ENCODE measurements at regions not wholly inside any gene's neighbourhood (a gene's known extent, or its start where the extent isn't known, plus 50 kb on each side); places are given as distances from the start of the nearest gene placed in this dataset.
"Not testable (repeated sequence)": the region's sequence is repeated elsewhere in the genome, so short reads cannot be mapped to it uniquely, and the experiment has no call there.

DNA sequence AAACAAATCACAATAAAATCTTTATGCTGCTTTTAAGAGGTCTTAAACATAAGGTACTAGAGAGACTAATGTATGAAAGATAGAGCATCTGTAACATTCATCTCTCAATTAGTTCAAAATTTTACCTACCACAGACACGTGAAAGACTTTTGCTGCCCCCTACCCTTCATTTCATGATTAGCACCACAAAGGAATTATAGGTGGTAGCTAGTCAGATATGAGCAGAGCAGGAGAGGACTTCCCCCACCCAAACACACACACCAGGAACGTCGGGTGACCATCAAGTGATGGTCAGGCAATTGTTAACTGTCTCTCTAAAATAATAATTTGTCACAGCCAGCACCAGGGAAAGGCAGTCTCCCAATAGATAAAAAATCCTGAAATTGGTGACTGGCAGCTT lies 1531.7 kb upstream of the SPRY2 start:
- no peak for TF ChIP-seq GATAD2B (conservative IDR thresholded peaks at IDR 0.05; ENCODE audit: low read depth)
- TF ChIP-seq, protein P1, sequence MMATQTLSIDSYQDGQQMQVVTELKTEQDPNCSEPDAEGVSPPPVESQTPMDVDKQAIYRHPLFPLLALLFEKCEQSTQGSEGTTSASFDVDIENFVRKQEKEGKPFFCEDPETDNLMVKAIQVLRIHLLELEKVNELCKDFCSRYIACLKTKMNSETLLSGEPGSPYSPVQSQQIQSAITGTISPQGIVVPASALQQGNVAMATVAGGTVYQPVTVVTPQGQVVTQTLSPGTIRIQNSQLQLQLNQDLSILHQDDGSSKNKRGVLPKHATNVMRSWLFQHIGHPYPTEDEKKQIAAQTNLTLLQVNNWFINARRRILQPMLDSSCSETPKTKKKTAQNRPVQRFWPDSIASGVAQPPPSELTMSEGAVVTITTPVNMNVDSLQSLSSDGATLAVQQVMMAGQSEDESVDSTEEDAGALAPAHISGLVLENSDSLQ (IDR thresholded peaks at IDR 0.05), result no peak
- TF ChIP-seq RAD21 (IDR thresholded peaks at IDR 0.05; ENCODE audit: insufficient read depth, low read depth, low read length), result peak; percentile 25; the same call in 1 of the 2 replicates
- peak; percentile 29; the same call in 1 of the 2 replicates for TF ChIP-seq SMC3 (IDR thresholded peaks at IDR 0.05; ENCODE audit: borderline replicate concordance, low read length)
- TF ChIP-seq, protein P2, sequence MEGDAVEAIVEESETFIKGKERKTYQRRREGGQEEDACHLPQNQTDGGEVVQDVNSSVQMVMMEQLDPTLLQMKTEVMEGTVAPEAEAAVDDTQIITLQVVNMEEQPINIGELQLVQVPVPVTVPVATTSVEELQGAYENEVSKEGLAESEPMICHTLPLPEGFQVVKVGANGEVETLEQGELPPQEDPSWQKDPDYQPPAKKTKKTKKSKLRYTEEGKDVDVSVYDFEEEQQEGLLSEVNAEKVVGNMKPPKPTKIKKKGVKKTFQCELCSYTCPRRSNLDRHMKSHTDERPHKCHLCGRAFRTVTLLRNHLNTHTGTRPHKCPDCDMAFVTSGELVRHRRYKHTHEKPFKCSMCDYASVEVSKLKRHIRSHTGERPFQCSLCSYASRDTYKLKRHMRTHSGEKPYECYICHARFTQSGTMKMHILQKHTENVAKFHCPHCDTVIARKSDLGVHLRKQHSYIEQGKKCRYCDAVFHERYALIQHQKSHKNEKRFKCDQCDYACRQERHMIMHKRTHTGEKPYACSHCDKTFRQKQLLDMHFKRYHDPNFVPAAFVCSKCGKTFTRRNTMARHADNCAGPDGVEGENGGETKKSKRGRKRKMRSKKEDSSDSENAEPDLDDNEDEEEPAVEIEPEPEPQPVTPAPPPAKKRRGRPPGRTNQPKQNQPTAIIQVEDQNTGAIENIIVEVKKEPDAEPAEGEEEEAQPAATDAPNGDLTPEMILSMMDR (IDR thresholded peaks at IDR 0.05 in 2 of 3, conservative IDR thresholded peaks at IDR 0.05 in 1 of 3; ENCODE audit: control insufficient read depth in 2 of 3, extremely low read depth in 1 of 3, insufficient read depth in 1 of 3, low read depth in 3 of 3, low read length in 3 of 3), result peak in 2 of 3 experiments; percentile 29 to 48; a peak in 4 of 6 replicates
- TF ChIP-seq, protein P3, sequence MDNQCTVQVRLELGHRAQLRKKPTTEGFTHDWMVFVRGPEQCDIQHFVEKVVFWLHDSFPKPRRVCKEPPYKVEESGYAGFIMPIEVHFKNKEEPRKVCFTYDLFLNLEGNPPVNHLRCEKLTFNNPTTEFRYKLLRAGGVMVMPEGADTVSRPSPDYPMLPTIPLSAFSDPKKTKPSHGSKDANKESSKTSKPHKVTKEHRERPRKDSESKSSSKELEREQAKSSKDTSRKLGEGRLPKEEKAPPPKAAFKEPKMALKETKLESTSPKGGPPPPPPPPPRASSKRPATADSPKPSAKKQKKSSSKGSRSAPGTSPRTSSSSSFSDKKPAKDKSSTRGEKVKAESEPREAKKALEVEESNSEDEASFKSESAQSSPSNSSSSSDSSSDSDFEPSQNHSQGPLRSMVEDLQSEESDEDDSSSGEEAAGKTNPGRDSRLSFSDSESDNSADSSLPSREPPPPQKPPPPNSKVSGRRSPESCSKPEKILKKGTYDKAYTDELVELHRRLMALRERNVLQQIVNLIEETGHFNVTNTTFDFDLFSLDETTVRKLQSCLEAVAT (IDR thresholded peaks at IDR 0.05), result no peak
- H2AFZ ChIP-seq (ENCODE audit: control insufficient read depth, low read depth, low read length), result no peak overlapping the region
- intact Hi-C loops (cut with micrococcal nuclease; ENCODE audit: unreplicated experiment), result loop anchor here (1.0 to 10.0 kb wide), 3 partner anchors 232 to 700 kb away; no protein-coding TSS in a partner anchor
- peak; percentile 85 for ATAC-seq
- no peaks in the 10 kb centered on the region for H3K79me2 ChIP-seq (ENCODE audit: control insufficient read depth, insufficient read depth, low read length)
- no peak overlapping the region for H3K4me3 ChIP-seq
- no peaks in the 10 kb centered on the region for H4K20me1 ChIP-seq (ENCODE audit: control insufficient read depth, insufficient read depth)
- RAD21 ChIA-PET (ENCODE audit: unreplicated experiment), result interaction anchor here (0.6 to 2.8 kb wide), 11 partner anchors 57 to 704 kb away, joined by 3 to 22 read pairs (median 4); no protein-coding TSS in a partner anchor
- no peaks in the 10 kb centered on the region for H3K36me3 ChIP-seq (ENCODE audit: control insufficient read depth in 2 of 2, insufficient read depth in 2 of 2, low read length in 1 of 2)
- FAIRE-seq, result no peak
- H3K4me1 ChIP-seq (ENCODE audit: control insufficient read depth, insufficient read depth, low read length), result no peaks in the 10 kb centered on the region
- no peak overlapping the region for H3K27ac ChIP-seq (ENCODE audit: control insufficient read depth, insufficient read depth)
- DNase-seq (ENCODE audit: low read depth, low spot score), result no peak
- H3K9me3 ChIP-seq (replicated peaks; ENCODE audit: control insufficient read depth, insufficient read depth, low read length), result no peaks in the 10 kb centered on the region
- H3K27me3 ChIP-seq (replicated peaks in 1 of 2; ENCODE audit: control insufficient read depth in 2 of 2, insufficient read depth in 2 of 2, low read length in 1 of 2), result no peaks in the 10 kb centered on the region
- CTCF ChIA-PET, result interaction anchor here (0.7 to 1.5 kb wide), 18 partner anchors 8 to 811 kb away, joined by 3 to 26 read pairs (median 4); no protein-coding TSS in a partner anchor
- SMC1A ChIA-PET (ENCODE audit: uncharacterized antibody, unreplicated experiment), result interaction anchor here (0.6 to 1.6 kb wide), 10 partner anchors 11 to 847 kb away, joined by 3 to 17 read pairs (median 4); no protein-coding TSS in a partner anchor
- in situ Hi-C loops (cut with MboI), result no loop called here
- H3K9ac ChIP-seq (ENCODE audit: control insufficient read depth, insufficient read depth, low read length), result no peak overlapping the region
- WGBS (ENCODE audit: insufficient coverage, insufficient replicate concordance, low lambda C conversion rate, missing lambda C conversion rate), result 0% methylated on average over 3 of the region's 3 CpGs
- POLR2A ChIA-PET, result no interaction called here
- H3K4me2 ChIP-seq (ENCODE audit: control insufficient read depth, insufficient read depth), result no peak overlapping the region
- no TSS peak for BruUV-seq (replicated peaks)

DNA sequence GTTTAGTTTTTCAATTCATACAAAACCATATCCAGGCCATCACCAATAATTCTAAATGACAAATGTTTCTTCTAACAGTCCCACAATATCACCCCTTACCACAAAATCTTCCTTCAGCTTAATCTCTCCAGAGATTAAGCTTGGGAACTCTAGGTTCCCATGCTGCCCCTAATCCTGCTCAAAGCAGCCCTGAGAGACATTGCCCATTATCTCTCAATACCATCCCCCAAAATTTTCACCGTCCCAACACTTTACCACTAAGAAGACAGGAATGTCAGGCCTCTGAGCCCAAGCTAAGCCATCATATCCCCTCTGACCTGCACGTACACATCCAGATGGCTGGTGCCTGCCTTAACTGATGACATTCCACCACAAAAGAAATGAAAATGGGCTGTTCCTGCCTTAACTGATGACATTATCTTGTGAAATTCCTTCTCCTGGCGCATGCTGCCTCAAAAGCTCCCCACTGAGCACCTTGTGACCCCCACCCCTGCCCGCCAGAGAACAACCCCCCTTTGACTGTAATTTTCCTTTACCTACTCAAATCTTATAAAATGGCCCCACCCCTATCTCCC lies 1530.9 kb upstream of the SPRY2 start:
- FAIRE-seq; in situ Hi-C loops (cut with MboI); H3K36me3 ChIP-seq (ENCODE audit: control insufficient read depth in 2 of 2, insufficient read depth in 2 of 2, low read length in 1 of 2); H3K4me3 ChIP-seq; POLR2A ChIA-PET; H4K20me1 ChIP-seq (ENCODE audit: control insufficient read depth, insufficient read depth); H3K9ac ChIP-seq (ENCODE audit: control insufficient read depth, insufficient read depth, low read length); H3K27ac ChIP-seq (ENCODE audit: control insufficient read depth, insufficient read depth); H3K4me2 ChIP-seq (ENCODE audit: control insufficient read depth, insufficient read depth); ATAC-seq; DNase-seq (ENCODE audit: low read depth, low spot score); BruUV-seq (replicated peaks); H3K79me2 ChIP-seq (ENCODE audit: control insufficient read depth, insufficient read depth, low read length); H3K4me1 ChIP-seq (ENCODE audit: control insufficient read depth, insufficient read depth, low read length); H3K9me3 ChIP-seq (replicated peaks; ENCODE audit: control insufficient read depth, insufficient read depth, low read length); H3K27me3 ChIP-seq (replicated peaks in 1 of 2; ENCODE audit: control insufficient read depth in 2 of 2, insufficient read depth in 2 of 2, low read length in 1 of 2); H2AFZ ChIP-seq (ENCODE audit: control insufficient read depth, low read depth, low read length): not testable (repeated sequence)
- SMC1A ChIA-PET (ENCODE audit: uncharacterized antibody, unreplicated experiment), result interaction anchor here (0.9 to 1.6 kb wide), 6 partner anchors 14 to 701 kb away, joined by 3 to 17 read pairs (median 6); no protein-coding TSS in a partner anchor
- intact Hi-C loops (cut with micrococcal nuclease; ENCODE audit: unreplicated experiment), result loop anchor here (1.0 to 10.0 kb wide), 3 partner anchors 232 to 699 kb away; no protein-coding TSS in a partner anchor
- CTCF ChIA-PET, result interaction anchor here (1.0 to 1.5 kb wide), 8 partner anchors 15 to 701 kb away, joined by 3 to 26 read pairs (median 4); no protein-coding TSS in a partner anchor
- RAD21 ChIA-PET (ENCODE audit: unreplicated experiment), result interaction anchor here (0.8 to 2.8 kb wide), 5 partner anchors 158 to 384 kb away, joined by 3 to 22 read pairs (median 4); no protein-coding TSS in a partner anchor
- WGBS (ENCODE audit: insufficient coverage, insufficient replicate concordance, low lambda C conversion rate, missing lambda C conversion rate), result 7% methylated on average over 4 of the region's 4 CpGs

Measured in GM12878 (cell line).